Osteoblast (primary cell): ENCODE measurements at regions not wholly inside any gene's neighbourhood (a gene's known extent, or its start where the extent isn't known, plus 50 kb on each side); places are given as distances from the start of the nearest gene placed in this dataset.

Experiments
- DNase-seq: peaks from one replicate; pipeline ENCODE4 v3.0.0; 2011; ENCODE audit warnings: low spot score, mixed read lengths; ENCODE audit not compliant: insufficient read length; ENCODE audit errors: missing footprints
- H2AFZ ChIP-seq: 2 replicates; pipeline ENCODE4 v1.6.0; 2011; ENCODE audit warnings: mild to moderate bottlenecking, low read length
- H3K27ac ChIP-seq: 2 replicates; pipeline ENCODE4 v1.5.1; 2011; ENCODE audit warnings: mild to moderate bottlenecking, low read depth, low read length, moderate library complexity
- H3K27me3 ChIP-seq: 2 replicates; pipeline ENCODE4 v1.6.0; 2012; ENCODE audit warnings: mild to moderate bottlenecking, control low read depth, inconsistent platforms, low read length, moderate library complexity; ENCODE audit not compliant: insufficient read depth
- H3K36me3 ChIP-seq: 2 replicates; pipeline ENCODE4 v1.5.1; 2011; ENCODE audit warnings: mild to moderate bottlenecking, low read length, control low read depth, moderate library complexity; ENCODE audit not compliant: insufficient read depth
- H3K4me1 ChIP-seq: 2 replicates; pipeline ENCODE4 v1.5.1; 2011; ENCODE audit warnings: mild to moderate bottlenecking, low read length, control low read depth, moderate library complexity; ENCODE audit not compliant: insufficient read depth
- H3K4me2 ChIP-seq: 2 replicates; pipeline ENCODE4 v1.6.0; 2011; ENCODE audit warnings: mild to moderate bottlenecking, low read length; ENCODE audit not compliant: insufficient read depth
- H3K4me3 ChIP-seq: fragments of 200-600 bp; sonication (generic); 3 replicates; pipeline ENCODE4 v1.5.1; 2012; ENCODE audit warnings: mild to moderate bottlenecking, low read length, inconsistent platforms; ENCODE audit not compliant: insufficient read depth
- H3K79me2 ChIP-seq: 2 replicates; pipeline ENCODE4 v1.6.0; 2012; ENCODE audit warnings: mild to moderate bottlenecking, low read length, control low read depth, inconsistent platforms; ENCODE audit not compliant: insufficient read depth
- H3K9me3 ChIP-seq: 2 replicates; pipeline ENCODE4 v1.5.1; 2011; ENCODE audit warnings: low read depth, low read length, control low read depth
- H4K20me1 ChIP-seq: 2 replicates; pipeline ENCODE4 v1.6.0; 2012; ENCODE audit warnings: mild to moderate bottlenecking, low read length, control low read depth; ENCODE audit not compliant: insufficient read depth
- TF ChIP-seq, protein P1 (sequence below): IDR thresholded peaks from 2 replicates; pipeline ENCODE4 v1.5.1; 2011; ENCODE audit warnings: mild to moderate bottlenecking, low read depth, low read length, moderate library complexity; ENCODE audit errors: extremely low read depth

DNA sequence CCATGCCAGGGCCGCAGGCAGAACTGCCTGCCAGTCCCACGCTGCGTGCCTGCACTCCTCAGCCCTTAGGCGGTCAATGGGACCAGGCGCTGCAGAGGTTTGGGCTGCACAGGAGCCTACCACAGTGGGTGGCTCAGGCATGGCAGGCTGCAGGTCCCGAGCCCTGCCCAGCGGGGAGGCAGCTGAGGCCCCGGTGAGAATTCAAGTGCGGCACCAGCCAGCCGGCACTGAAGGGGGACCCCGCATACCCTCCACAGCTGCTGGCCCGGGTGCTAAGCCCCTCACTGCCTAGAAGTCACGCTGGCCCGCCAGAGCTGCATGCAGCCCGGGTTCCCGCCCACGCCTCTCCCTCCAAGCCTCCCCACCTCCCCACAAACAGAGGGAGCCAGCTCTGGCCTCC, 302.5 kb upstream of the UGT8 start:
- Histone ChIP-seq H3K36me3 (no peaks in the 10 kb centered on the region), H3K4me3 (no peak overlapping the region), H3K79me2 (no peaks in the 10 kb centered on the region), H3K4me1 (no peaks in the 10 kb centered on the region), H3K27me3 (no peaks in the 10 kb centered on the region), H3K27ac (no peak overlapping the region), H3K9me3 (no peaks in the 10 kb centered on the region), H3K4me2 (no peak overlapping the region), H4K20me1 (no peaks in the 10 kb centered on the region), H2AFZ (no peak overlapping the region)
- DNase-seq = no peak
- TF ChIP-seq, protein P1, sequence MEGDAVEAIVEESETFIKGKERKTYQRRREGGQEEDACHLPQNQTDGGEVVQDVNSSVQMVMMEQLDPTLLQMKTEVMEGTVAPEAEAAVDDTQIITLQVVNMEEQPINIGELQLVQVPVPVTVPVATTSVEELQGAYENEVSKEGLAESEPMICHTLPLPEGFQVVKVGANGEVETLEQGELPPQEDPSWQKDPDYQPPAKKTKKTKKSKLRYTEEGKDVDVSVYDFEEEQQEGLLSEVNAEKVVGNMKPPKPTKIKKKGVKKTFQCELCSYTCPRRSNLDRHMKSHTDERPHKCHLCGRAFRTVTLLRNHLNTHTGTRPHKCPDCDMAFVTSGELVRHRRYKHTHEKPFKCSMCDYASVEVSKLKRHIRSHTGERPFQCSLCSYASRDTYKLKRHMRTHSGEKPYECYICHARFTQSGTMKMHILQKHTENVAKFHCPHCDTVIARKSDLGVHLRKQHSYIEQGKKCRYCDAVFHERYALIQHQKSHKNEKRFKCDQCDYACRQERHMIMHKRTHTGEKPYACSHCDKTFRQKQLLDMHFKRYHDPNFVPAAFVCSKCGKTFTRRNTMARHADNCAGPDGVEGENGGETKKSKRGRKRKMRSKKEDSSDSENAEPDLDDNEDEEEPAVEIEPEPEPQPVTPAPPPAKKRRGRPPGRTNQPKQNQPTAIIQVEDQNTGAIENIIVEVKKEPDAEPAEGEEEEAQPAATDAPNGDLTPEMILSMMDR = no peak

DNA sequence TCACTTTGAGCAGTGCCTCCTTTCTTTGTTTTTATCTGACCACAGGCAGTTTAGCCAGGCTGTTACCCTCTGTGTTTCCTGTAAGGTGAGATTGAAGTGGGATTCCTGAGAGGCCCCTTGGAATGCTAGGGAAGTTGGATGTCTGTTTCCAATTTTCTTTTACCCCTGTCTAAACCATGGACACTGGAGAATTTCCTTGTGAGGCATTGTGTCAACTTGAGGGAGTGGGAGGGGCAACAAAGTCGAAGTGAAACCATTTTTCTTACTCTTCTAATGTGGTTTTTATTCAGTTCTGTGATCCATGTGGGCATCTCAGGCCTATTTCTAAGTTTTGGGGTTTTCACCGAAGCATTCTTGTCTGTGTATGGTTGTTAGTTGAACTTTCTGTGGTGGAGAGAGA, 296.1 kb upstream of the UGT8 start:
- Histone ChIP-seq H3K36me3 (no peaks in the 10 kb centered on the region), H2AFZ (peak overlapping the region; percentile 73), H3K4me1 (peaks cover 4% of the 10 kb centered on the region), H4K20me1 (no peaks in the 10 kb centered on the region), H3K4me3 (peak overlapping the region; percentile 34), H3K27me3 (no peaks in the 10 kb centered on the region), H3K79me2 (no peaks in the 10 kb centered on the region), H3K9me3 (no peaks in the 10 kb centered on the region), H3K27ac (no peak overlapping the region), H3K4me2 (peak overlapping the region; percentile 68)
- DNase-seq = peak; percentile 65
- TF ChIP-seq, protein P1 = no peak

DNA sequence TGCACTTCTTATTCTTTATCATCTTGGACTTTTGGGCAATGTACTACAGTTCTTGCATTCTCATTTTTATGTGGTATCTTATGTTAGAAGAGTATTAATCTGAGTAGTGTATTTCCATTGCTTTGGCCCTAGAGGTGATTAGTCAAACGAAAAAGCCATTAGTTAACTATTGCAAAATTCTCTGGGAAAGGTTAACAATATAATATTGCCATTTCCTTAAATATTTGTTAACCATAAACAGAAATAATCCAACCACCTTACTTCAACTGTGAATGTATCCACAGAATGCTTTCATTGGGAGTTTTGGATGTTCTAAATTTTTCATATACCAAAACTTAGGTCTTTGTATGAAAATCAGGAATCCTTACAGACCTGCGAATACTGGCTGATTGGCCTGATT, 294.6 kb upstream of the UGT8 start:
- TF ChIP-seq, protein P1 = no peak
- H3K27ac ChIP-seq = no peak overlapping the region
- no peaks in the 10 kb centered on the region for H3K36me3 ChIP-seq
- H3K9me3 ChIP-seq = no peaks in the 10 kb centered on the region
- H2AFZ ChIP-seq = peak overlapping the region; percentile 28
- peaks cover 4% of the 10 kb centered on the region for H3K4me1 ChIP-seq
- no peaks in the 10 kb centered on the region for H3K27me3 ChIP-seq
- no peaks in the 10 kb centered on the region for H4K20me1 ChIP-seq
- no peak overlapping the region for H3K4me3 ChIP-seq
- DNase-seq = no peak
- H3K79me2 ChIP-seq = no peaks in the 10 kb centered on the region
- H3K4me2 ChIP-seq = no peak overlapping the region

- peak overlapping the region; percentile 28 for H2AFZ ChIP-seq
- no peak overlapping the region for H3K27ac ChIP-seq
- H3K4me2 ChIP-seq = no peak overlapping the region
- no peaks in the 10 kb centered on the region for H3K79me2 ChIP-seq
- no peaks in the 10 kb centered on the region for H4K20me1 ChIP-seq
- H3K9me3 ChIP-seq = no peaks in the 10 kb centered on the region
- H3K27me3 ChIP-seq = no peaks in the 10 kb centered on the region
- H3K4me1 ChIP-seq = peaks cover 4% of the 10 kb centered on the region
- H3K36me3 ChIP-seq = no peaks in the 10 kb centered on the region
- DNase-seq = no peak
- TF ChIP-seq, protein P1 = no peak
- no peak overlapping the region for H3K4me3 ChIP-seq
These were observed 294.0 kb upstream of the UGT8 start for GRCh38 chr4:114304567-114304966.
